GM18498 (cell line): ENCODE measurements at regions not wholly inside any gene's neighbourhood (a gene's known extent, or its start where the extent isn't known, plus 50 kb on each side); places are given as distances from the start of the nearest gene placed in this dataset.
"Not testable (repeated sequence)": the region's sequence is repeated elsewhere in the genome, so short reads cannot be mapped to it uniquely, and the experiment has no call there.

Source experiments
- ATAC-seq: cut with Tn5 transposase; IDR thresholded peaks from one replicate; pipeline ENCODE4 v1.9.1; 2021; ENCODE audit warnings: mild to moderate bottlenecking, moderate library complexity; ENCODE audit not compliant: unreplicated experiment

DNA sequence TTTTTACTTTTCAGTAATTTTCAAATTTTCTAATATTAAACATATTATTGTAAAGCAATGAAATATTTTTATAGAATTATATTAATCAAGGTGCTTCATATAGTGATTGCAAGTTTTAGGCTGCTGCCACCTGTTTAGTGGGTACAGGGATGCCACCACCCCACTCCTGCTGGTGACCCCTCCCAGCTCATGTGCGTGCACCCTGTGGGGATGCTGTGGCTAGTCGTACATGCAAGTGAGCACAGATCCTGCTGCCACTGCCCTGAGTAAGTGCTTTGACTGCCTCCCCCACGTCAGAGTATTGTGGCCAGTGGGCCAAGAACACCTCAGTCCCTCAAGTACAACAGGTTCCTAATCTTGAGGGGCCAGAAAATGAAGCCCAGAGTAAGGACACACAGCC is 320.1 kb upstream of the DDI1 start:
- no peak for ATAC-seq

DNA sequence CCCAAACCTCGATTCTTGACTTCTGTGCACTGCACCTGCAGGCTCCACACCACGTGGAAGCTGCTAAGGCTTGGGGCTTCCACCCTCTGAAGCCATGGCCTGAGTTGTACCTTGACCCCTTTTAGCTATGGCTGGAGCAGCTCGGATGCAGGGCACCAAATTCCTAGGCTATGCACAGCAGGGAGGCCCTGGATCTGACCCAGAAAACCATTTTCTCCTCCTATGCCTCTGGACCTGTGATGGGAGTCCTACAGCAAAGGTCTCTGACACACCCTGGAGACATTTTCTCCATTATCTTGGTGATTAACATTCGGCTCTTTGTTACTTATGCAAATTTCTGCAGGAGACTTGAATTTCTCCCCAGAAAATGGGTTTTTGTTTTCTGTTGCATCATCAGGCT is 309.2 kb upstream of the DDI1 start:
- no peak for ATAC-seq

DNA sequence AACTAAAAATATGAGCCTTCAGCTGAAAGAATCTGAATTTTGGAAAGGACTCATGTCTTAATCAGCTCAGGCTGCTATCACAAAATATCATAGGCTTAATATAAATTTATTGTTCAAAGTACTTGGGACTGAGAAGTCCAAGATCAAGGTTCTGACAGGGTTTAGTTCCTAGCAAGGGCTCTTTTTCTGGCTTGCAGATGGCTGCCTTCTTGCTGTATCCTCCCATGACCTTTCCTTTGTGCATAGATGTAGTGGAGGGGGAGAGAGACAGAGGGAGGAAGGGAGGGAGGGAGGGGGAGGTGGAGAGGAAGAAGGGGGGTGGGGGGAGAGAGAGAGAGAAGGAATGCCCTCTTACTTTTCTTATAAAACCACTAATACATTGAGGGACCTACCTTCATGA is 306.8 kb upstream of the DDI1 start:
- no peak for ATAC-seq

DNA sequence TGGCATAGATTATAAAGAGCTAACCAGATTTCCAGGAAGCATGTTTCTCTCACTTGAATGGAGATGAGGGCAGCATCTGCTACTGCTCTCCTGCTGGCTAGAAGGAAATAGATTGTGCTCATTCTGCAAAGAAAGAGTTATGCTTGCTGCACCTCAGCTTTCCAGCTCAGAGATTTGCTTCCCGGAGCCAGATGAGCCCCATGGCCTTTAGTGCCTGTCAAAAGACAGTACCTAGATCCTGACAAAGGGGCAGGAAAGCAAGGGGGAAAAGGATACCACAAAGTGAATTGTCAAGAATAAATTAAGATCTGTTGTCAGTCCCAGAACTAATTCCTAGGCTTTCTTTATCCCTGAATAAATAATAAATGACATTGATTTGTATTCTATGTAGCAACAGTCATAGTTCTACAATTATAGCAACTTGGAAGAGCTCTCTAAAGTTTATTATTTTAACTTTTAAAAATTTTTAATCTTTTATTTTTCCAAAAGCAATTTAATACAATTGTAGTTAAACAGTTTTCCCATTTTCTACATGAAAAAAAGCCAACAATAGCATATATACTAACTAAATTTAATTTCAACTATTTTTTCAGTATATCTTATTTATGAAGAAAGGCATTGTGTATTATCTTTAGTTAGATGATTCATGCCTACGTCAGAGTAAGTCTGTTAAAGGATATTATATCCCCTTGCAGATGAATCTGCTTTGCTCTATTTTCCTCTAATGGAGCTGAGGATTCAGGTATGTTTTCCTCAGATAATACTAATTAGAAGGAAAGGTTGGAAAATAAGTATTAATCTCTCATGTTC is 306.1 kb upstream of the DDI1 start:
- no peak for ATAC-seq

DNA sequence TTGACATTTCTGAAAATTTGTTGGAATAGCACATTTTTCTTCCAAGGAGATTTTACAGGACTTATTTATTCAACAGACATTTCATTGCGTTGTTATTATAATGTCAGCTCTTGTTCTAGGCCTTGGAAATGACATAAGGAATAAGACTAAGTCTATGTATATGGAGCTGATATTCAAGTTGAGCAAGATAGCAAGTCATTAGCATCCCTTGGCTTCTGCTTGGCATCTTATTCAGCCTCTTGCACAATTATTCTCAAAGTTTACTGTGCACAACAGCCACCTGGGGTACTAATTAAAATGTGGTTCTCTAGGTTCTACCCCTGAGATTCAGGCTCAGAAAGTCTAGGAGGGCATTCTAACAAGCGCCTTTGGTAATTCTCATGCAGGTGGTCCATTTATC is 304.8 kb upstream of the DDI1 start:
- no peak for ATAC-seq

DNA sequence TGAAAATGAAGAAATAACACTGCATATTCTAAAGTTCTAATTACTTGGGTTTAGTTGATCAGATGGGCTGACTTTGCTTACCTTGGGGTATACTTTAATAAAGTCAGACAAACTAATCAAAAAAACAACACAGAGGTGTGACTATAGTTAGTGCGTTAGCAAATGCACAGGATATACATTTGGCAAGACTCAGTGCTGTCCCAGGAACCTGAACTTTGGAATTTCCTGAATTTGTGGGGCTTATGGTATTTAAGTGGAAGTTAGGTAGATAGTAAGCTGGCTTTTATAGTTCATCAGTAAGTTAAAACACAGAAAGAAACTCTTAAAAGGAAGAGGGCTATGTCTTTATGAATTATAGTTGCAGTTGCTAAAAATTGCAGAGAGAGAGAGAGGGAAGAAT is 302.6 kb upstream of the DDI1 start:
- no peak for ATAC-seq

DNA sequence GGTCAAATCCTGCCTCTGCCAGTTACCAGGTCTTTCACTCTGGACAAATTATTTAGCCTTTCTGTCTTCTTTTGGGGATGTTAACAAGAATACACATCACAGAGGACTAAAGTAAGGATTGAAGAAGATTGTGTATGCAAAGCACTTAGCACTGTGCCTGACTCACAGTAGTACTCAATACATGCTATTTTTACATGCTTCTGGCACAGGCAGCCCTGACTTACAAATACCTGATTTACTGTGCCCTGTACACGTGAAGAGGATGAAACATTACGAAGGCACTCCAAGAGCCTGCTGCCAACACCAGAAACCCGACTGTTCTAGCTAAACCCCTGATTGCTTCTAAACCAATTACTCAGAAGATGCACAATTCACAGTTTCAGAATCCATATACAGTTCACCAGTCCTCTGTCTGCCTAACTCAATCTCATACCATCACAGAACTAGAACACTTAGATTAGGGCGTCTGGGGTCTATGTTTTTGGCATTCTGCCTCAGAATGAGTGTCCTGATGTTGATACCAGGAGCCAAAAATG is 300.9 kb upstream of the DDI1 start:
- ATAC-seq: no peak

DNA sequence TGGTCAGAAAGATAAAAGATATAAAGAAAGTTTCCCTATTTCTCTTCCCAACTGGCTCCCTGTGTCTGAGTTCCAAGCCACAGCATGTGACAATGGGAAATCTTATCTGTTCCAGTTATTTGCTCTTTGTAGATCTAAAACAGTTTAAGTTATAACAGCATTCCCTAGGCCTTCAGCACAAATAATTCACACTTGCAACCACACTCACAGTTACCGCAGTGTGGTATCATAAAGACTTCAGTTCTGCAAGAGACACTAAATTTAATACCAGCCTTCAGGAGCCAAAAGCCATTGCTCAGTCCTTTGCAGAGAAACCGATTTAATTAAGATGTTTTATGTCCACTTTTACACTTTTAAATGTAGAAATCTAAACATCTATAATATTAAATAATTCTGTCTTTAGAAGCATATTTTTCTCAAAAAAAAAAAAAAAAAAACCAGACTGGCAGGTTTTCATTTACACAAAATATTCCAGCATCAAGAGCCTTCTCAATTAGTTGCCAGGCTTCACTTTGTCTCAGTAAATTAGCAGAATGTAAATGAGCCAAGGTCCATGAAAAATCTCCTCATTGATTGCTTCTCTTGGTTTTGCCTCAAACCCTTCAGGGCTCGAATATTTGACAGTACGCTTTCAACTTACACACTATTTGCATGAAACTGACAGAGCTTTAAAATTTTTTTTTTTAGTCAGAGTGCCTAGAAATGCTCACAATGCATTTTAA is 300.0 kb upstream of the DDI1 start:
- ATAC-seq: no peak

DNA sequence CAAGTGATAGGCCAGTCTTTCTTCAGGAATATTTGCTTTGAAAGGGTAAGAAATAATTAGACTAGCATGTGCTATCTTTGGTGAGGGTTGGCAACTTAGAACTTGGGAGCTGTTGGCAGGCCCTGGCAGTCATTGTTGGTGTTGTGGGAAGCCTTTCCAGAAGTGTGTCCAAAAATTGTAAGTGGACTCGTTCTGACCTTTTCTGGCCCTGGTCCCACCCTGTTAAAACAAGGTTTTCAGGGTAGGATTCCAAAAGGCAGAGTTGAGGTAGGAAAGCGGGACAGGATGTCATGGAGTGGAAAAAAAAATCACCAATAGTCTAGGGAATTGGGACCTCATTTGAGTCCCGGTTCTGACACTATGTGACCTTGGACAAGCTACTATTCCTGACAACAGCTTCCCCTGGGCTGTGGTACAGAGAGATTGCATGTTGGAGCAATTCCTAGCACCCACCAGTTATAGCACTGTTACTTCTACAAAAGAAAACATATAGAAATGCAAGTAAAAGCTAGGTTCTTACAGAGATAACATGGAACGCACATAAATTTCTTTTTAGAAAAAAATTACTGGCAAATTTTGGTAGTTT is 299.3 kb upstream of the DDI1 start:
- ATAC-seq: no peak

DNA sequence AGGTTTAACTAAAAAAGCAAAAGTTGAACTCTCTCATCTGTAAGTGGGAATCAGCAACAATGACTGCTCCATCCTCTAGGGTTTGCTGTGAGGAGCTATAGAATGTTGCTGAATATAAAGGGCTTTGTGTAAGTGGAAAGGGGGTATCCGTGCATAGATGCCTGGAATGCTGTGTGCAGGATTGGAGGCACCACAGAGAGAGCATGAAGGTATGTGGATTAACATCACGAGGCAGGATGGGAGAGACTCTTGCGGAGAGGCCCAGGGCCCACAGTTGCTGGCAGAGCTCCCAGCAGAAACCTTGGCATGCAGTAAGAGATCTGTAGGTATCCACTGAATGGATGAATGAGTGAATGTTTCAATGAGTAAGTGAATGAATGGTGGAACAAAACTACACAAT is 298.7 kb upstream of the DDI1 start:
- no peak for ATAC-seq

DNA sequence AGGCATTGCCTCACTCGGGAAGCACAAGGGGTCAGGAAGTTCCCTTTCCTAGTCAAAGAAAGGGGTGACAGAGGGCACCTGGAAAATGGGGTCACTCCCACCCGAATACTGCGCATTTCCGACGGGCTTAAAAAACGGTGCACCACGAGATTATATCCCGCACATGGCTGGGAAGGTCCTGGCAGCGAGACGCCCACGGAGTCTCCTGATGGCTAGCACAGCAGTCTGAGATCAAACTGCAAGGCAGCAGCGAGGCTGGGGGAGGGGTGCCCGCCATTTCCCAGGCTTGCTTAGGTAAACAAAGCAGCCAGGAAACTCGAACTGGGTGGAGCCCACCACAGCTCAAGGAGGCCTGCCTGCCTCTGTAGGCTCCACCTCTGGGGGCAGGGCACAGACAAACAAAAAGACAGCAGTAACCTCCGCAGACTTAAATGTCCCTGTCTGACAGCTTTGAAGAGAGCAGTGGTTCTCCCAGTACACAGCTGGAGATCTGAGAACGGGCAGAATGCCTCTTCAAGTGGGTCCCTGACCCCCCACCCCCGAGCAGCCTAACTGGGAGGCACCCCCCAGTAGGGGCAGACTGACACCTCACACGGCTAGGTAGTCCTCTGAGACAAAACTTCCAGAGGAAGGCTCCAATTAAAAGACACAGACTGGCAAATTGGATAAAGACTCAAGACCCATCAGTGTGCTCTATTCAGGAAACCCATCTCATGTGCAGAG is 297.2 kb upstream of the DDI1 start:
- not testable (repeated sequence) for ATAC-seq

DNA sequence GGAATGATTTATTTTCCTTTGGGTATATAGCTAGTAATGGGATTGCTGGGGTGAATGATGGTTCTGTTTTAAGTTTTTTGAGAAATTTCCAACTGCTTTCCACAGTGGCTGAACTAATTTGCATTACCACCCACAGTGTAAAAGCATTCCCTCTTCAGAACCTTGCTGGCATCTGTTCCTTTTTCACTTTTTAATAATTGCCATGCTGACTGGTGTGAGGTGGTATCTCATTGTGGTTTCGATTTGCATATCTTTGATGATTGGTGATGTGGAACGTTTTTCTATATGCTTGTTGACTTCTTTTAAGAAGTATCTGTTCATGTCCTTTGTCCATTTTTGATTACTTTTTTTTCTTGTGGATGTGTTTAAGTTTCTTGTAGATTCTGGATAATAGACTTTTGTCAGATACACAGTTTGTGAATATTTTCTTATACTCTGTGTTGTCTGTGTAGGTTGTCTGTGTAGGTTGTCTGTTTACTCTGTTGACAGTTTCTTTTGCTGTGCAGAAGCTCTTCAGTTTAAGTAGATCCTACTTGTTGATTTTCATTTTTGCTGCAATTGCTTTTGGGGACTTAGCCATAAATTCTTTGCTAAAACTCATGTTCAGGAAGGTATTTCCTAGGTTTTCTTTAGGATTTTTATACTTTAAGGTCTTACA is 291.8 kb upstream of the DDI1 start:
- peak; percentile 81 for ATAC-seq

DNA sequence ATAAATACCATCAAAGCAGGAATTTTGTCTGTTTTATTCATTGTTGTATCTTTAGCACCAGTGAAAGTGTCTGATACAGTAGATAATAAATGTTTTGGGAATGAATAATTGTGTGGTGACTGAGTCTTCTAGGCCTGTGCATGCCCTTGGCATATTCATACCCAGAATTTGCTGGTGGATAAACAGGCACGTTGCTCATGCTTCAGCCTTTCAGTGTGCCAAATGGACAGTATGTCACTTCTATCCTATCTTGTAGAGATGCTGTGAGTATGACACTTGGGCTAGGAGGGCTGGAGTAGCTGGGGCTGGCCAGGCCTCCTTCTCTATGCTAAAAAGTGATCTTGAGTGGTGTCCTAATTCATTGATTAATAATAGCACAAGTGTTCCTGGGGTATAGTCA is 287.3 kb upstream of the DDI1 start:
- ATAC-seq: no peak

DNA sequence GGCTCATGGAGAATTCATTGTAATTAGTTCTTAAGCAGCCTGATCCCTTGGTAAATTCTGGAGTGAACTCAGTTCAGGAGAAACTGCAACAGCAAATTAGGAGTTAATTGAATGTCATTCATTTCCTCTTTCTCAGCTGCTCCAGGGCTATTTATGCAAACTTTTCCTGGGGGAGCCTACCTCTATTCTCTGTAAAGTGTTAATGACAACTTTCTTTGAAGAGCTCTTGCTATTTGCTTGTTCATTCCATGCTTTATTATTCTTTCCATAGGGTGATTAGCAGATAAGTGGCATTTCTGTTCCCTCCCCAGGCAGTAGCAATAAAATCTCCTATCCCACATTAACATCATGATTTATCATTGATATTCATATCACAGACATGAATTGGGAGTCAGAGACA is 267.6 kb upstream of the DDI1 start:
- ATAC-seq: no peak

DNA sequence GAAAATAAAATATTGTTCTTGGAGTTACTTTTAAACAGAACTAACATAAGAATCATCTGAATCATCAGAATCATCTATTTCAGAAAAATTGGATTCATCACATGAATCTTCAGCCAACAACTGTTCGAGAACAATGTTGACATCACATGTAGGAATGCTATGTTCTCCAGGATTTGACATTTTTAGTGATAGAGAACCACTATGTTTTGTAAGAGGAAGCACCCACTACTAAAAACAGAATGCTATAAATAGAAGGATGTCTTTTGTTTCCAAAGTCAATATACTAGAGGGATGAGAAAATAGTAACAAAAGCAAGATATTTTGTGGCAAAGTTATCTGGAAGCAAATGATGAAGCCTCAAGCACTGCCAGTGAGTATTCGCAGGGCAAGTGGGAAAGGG is 263.4 kb upstream of the DDI1 start:
- no peak for ATAC-seq

DNA sequence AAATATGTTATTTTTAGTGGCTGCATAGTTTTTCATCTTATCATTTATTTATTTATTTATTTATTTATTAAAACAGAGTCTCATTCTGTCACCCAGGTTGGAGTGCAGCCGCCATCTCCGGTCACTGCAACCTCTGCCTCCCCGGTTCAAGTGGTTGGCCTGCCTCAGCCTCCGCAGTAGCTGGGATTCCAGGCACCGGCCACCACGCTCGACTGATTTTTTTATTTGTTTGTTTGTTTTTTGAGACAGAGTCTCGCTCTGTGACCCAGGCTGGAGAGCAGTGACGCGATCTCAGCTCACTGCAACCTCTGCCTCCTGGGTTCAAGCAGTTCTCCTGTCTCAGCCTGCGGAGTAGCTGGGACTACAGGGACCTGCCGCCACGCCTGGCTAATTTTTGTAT is 262.9 kb upstream of the DDI1 start:
- no peak for ATAC-seq

DNA sequence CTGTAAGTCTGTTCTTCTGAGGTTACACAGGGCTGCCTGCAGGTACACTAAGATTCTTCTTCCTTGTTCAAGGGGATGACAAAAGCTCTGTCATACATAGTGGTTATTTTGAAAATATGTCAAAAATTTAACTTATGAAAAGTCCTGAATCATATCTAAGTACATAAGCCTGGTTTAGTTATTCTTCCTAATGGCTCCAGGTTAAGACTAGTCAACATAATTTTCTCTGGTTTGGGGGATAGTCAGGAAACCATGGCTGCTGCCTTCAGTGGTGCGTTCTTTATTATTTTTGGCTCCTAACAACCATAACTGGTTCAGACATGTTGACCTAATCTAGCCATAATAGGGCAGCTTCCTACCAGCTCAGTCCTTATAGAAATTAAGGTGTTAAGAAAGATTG is 257.4 kb upstream of the DDI1 start:
- ATAC-seq: no peak

DNA sequence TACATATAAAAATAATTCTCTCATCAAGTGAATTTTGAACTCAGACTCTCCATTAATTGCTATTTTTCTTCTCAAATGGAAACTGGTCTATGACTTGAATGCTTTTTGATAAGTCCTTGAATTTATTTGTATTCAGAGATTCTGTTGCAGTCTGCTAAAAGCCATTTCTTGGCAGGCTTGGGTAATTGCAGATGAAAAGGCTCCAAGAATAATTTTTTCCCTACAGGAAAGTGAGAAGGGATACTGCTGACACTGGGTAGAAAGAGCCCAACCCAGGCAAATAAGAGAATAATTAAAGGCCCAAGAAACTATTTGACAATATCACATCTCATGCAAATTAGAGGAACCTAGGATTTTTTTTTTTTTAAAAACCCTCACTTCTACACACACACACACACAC is 246.5 kb upstream of the DDI1 start:
- ATAC-seq: no peak

DNA sequence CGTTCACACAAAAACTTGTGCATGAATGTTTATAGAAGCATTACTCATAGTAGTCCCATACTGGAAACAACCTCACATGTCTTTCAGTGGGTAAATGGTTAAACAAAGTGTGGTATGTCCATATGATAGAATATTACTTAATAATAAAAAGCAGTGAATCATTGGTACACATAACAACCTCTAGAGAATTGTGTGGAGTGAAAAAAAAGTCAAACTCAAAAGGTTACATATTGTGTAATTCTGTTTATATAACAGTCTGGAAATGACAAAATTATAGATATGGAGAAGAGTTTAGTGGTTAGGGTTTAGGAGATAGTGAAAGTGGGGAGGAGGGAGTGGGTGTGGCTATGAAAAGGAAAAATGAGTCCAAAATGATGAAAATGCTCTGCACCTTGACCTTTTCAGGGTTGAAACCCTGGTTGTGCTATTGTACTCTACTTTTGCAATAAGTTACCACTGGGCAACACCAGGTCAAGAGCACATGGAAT is 243.4 kb upstream of the DDI1 start:
- ATAC-seq: no peak

DNA sequence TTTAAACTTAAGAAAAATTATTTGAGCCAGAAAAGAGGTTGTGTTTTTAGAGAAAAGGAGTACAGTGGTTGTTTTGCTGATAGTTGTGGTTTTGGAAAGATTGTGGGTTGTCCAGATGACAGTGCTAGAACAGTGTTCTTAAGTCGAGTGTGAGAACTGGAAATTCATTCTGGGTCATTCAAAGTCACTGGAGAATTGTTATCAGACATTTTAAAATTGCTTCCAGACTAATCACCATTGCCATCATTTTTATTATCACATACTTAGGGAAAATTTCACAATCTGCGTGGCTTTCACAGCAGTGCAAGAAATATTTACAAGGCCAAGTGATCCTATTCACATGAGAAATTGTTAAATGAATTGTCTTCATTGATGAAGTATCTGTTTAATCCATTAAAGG is 242.2 kb upstream of the DDI1 start:
- no peak for ATAC-seq

DNA sequence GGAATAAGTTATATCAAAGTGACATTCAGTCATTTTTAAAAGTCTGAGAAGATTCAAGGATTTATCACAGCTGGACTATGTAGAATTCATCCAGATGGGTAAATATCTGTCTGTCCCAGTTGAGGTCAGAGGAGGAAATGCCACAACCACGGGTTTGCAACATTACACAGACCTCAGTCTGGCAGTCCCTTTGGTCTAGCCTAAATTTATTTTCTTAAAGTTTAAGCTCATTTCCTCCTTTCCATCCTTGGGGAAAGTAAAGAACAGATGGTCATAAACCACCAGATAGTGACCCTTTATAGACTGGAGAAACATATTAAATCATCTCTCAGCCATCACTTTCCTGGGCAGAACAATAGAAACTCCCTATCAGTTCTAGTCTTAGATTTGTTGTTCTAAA is 238.4 kb upstream of the DDI1 start:
- no peak for ATAC-seq
